SK-N-MC (cell line): ENCODE measurements at regions not wholly inside any gene's neighbourhood (a gene's known extent, or its start where the extent isn't known, plus 50 kb on each side); places are given as distances from the start of the nearest gene placed in this dataset.

Experiments used
- DNase-seq: peaks from one replicate; pipeline ENCODE4 v3.0.0-alpha.2; 2011; ENCODE audit warnings: low read depth, low spot score
- H3K27ac ChIP-seq: fragments of 200-600 bp; sonication (generic); 2 replicates; pipeline ENCODE4 v1.5.1; 2016; ENCODE audit warnings: mixed run types
- H3K36me3 ChIP-seq: fragments of 200-600 bp; sonication (generic); 2 replicates; pipeline ENCODE4 v1.6.1; 2017; ENCODE audit warnings: antibody characterized with exemption, low read length, mixed read lengths; ENCODE audit not compliant: insufficient read depth
- H3K4me3 ChIP-seq: fragments of 200-600 bp; sonication (generic); 2 replicates; pipeline ENCODE4 v1.5.1; 2016
- H3K9ac ChIP-seq: fragments of 200-600 bp; sonication (generic); 2 replicates; pipeline ENCODE4 v1.8.0; 2017; ENCODE audit warnings: mixed run types, mixed read lengths; ENCODE audit not compliant: insufficient read length
- H3K9me3 ChIP-seq: fragments of 200-600 bp; sonication (generic); 2 replicates; pipeline ENCODE4 v1.6.1; 2017; ENCODE audit warnings: low read depth, mild to moderate bottlenecking, antibody characterized with exemption, low read length, moderate library complexity, mixed read lengths
- EZH2 ChIP-seq: fragments of 200-600 bp; sonication (generic); IDR thresholded peaks from one replicate; pipeline ENCODE4 v1.6.1; 2017; ENCODE audit warnings: antibody characterized with exemption
- FOXP2 ChIP-seq: optimal IDR thresholded peaks from 2 replicates; pipeline ENCODE3; 2011; ENCODE audit warnings: mild to moderate bottlenecking, moderate library complexity; ENCODE audit not compliant: insufficient read depth; ENCODE audit errors: extremely low read length, control extremely low read depth
- POLR2AphosphoS5 ChIP-seq: IDR thresholded peaks from 2 replicates; pipeline ENCODE4 v1.6.1; 2012; ENCODE audit warnings: mild to moderate bottlenecking, low read depth, low read length, borderline replicate concordance

- Histone ChIP-seq H3K9ac (no peak overlapping the region), H3K4me3 (no peak overlapping the region), H3K36me3 (no peaks in the 10 kb centered on the region), H3K9me3 (no peaks in the 10 kb centered on the region), H3K27ac (no peak overlapping the region)
- DNase-seq, result no peak
- TF ChIP-seq FOXP2, result no peak
- TF ChIP-seq EZH2, result no peak
- TF ChIP-seq POLR2AphosphoS5, result no peak
Observed at GRCh38 chr18:28523758-28524475, 347.0 kb upstream of the CDH2 start.

- Histone ChIP-seq H3K4me3 (no peak overlapping the region), H3K9me3 (no peaks in the 10 kb centered on the region), H3K36me3 (no peaks in the 10 kb centered on the region), H3K27ac (no peak overlapping the region), H3K9ac (no peak overlapping the region)
- DNase-seq, result no peak
- TF ChIP-seq POLR2AphosphoS5, result no peak
- TF ChIP-seq EZH2, result no peak
- TF ChIP-seq FOXP2, result no peak
Observed at GRCh38 chr18:28522236-28522635, 345.3 kb upstream of the CDH2 start.

- H3K36me3 ChIP-seq, result no peaks in the 10 kb centered on the region
- no peak overlapping the region for H3K9ac ChIP-seq
- H3K9me3 ChIP-seq, result no peaks in the 10 kb centered on the region
- TF ChIP-seq FOXP2 (no peak), POLR2AphosphoS5 (no peak), EZH2 (no peak)
- no peak overlapping the region for H3K4me3 ChIP-seq
- DNase-seq, result no peak
- no peak overlapping the region for H3K27ac ChIP-seq
Observed at GRCh38 chr18:28519997-28520396, 343.1 kb upstream of the CDH2 start.

- TF ChIP-seq EZH2 (no peak), POLR2AphosphoS5 (no peak), FOXP2 (no peak)
- no peak overlapping the region for H3K4me3 ChIP-seq
- no peak overlapping the region for H3K9ac ChIP-seq
- no peak for DNase-seq
- no peaks in the 10 kb centered on the region for H3K36me3 ChIP-seq
- no peak overlapping the region for H3K27ac ChIP-seq
- H3K9me3 ChIP-seq, result no peaks in the 10 kb centered on the region
Observed at GRCh38 chr18:28514699-28515098, 337.8 kb upstream of the CDH2 start.

- Histone ChIP-seq H3K9ac (no peak overlapping the region), H3K9me3 (no peaks in the 10 kb centered on the region), H3K4me3 (no peak overlapping the region), H3K27ac (no peak overlapping the region), H3K36me3 (no peaks in the 10 kb centered on the region)
- no peak for DNase-seq
- TF ChIP-seq EZH2 (no peak), FOXP2 (no peak), POLR2AphosphoS5 (no peak)
Observed at GRCh38 chr18:28512357-28512756, 335.4 kb upstream of the CDH2 start.

GRCh38 chr18:28511413-28511821 lies 334.5 kb upstream of the CDH2 start:
- DNase-seq, result no peak
- H3K9me3 ChIP-seq, result no peaks in the 10 kb centered on the region
- no peaks in the 10 kb centered on the region for H3K36me3 ChIP-seq
- no peak overlapping the region for H3K9ac ChIP-seq
- no peak overlapping the region for H3K4me3 ChIP-seq
- no peak for TF ChIP-seq POLR2AphosphoS5
- no peak for TF ChIP-seq EZH2
- TF ChIP-seq FOXP2, result no peak
- no peak overlapping the region for H3K27ac ChIP-seq

GRCh38 chr18:28510210-28510609 lies 333.3 kb upstream of the CDH2 start:
- H3K9me3 ChIP-seq, result no peaks in the 10 kb centered on the region
- H3K9ac ChIP-seq, result no peak overlapping the region
- no peaks in the 10 kb centered on the region for H3K36me3 ChIP-seq
- no peak for TF ChIP-seq POLR2AphosphoS5
- no peak for TF ChIP-seq EZH2
- no peak for TF ChIP-seq FOXP2
- no peak overlapping the region for H3K27ac ChIP-seq
- DNase-seq, result no peak
- no peak overlapping the region for H3K4me3 ChIP-seq

GRCh38 chr18:28504066-28504465 lies 327.1 kb upstream of the CDH2 start:
- H3K9ac ChIP-seq, result no peak overlapping the region
- DNase-seq, result no peak
- TF ChIP-seq FOXP2 (no peak), EZH2 (no peak), POLR2AphosphoS5 (no peak)
- no peak overlapping the region for H3K4me3 ChIP-seq
- no peaks in the 10 kb centered on the region for H3K9me3 ChIP-seq
- no peak overlapping the region for H3K27ac ChIP-seq
- H3K36me3 ChIP-seq, result no peaks in the 10 kb centered on the region

- no peak for TF ChIP-seq EZH2
- TF ChIP-seq POLR2AphosphoS5, result no peak
- TF ChIP-seq FOXP2, result no peak
- Histone ChIP-seq H3K4me3 (no peak overlapping the region), H3K9ac (no peak overlapping the region), H3K27ac (no peak overlapping the region), H3K9me3 (no peaks in the 10 kb centered on the region), H3K36me3 (no peaks in the 10 kb centered on the region)
- no peak for DNase-seq
Observed at GRCh38 chr18:28494151-28494550, 317.2 kb upstream of the CDH2 start.
